ENCODE measurements at regions not wholly inside any gene's neighbourhood (a gene's known extent, or its start where the extent isn't known, plus 50 kb on each side); places are given as distances from the start of the nearest gene placed in this dataset.

DNA sequence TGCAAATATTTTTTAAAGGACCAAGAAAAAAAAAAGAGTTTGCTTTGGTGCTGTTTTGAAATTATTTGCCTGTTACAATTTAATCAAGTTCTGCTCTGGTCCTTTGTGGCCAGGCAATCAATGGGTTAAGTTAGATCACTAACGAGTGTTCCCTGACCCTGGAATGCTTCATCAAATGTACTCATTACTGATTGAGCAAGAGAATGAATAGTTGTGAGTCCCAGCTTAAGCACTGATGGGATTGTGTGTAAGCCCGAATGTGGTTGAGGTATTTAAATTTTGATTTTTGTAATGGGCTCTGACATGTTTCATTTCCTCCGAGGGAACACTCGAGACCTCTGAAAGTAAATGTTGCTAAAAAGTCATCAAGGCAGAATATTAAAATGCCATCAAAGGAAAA is 699.1 kb downstream of the MCTP2 start:
- DNase-seq: no peak
- intact Hi-C loops (cut with DNase I): no loop called here

DNA sequence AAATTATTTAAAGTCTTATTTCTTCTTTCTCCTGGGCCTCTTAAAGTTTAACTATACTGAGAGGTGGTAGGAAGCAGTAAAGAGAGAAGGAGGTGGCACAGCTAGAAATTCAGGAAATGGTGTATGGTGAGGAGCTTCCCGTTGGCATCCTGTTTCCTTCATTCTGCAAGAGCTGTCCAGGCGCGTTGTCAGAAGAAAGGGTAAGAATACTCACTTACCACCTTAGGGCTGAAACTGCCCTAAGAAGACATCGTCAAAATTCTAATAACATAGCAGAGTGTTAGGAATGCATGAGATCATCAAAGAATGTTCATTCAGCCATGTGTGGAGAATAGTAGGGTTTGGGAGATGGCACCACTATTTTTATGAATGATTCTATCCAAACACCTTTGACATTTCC is 699.6 kb downstream of the MCTP2 start:
- no peak for DNase-seq
- intact Hi-C loops (cut with DNase I): no loop called here

DNA sequence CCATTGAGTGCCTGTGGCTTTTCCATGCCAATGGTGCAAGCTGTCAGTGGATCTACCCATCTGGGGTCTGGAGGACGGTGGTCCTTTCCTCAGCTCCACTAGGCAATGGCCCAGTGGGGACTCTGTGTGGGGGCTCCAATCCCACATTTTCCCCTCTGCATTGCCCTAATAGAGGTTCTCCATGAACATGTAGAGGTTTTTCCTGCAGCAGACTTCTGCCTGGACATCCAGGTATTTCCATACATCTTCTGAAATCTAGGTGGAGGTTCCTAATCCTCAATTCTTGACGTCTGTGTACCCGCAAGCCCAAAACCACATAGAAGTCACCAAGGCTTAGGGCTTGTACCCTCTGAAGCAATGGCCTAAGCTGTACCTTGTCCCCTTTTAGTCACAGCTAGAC is 703.1 kb downstream of the MCTP2 start:
- intact Hi-C loops (cut with DNase I): no loop called here
- DNase-seq: no peak

DNA sequence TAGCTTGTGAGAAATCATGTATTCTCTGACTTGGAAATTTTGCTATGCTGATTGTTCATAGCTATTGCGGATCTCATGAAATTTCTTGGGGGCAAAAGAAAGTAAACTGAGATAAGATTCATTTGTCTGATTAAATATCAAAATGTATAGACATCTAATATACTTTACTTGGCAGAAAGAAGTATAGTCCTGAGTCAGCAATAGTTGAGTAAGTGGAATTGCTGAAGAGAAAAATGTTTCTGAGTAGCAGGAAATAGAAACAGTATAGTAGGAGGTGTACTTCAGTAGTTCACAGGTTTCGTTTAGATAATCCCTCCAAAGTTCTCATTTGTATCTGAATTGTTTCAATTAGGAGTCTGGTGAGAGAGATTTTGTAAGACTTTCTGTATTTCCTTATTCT is 705.9 kb downstream of the MCTP2 start:
- intact Hi-C loops (cut with DNase I): no loop called here
- DNase-seq: no peak

DNA sequence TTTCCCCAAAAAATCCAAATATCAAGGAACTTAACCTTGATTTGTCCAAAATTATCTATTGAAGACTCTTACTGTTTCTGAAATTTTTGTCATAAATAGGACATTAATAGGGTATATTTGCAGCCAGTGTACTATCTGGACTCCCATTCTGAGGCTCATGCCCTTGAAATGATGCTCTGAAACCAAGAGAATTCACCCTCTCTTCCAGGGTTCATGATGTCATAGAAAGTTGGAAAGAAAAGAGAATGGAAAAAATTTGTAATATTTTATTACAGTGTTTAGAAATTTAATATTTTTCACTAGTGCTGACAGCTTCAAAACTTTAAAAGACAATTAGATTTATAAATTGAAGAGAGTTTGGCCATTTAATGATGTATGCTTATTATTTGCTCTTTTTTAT is 712.5 kb downstream of the MCTP2 start:
- intact Hi-C loops (cut with DNase I): no loop called here
- no peak for DNase-seq

DNA sequence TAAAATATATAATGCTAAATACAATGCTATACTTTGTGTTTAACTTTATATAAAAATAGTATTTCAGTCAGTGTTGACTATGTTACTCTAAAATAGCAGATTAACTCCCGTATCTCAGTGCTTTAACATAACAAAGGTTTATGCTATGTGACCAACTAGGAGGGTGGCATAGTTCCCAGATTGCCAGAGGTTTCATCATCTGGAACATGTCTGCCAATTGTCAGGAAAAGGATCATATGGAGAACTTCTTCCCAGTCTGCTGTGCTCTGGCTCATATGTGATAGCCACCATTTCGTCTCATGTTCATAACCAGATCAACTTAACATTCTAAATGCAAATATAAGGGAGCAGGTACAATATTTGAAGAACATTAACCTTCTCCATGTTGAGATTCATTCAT is 720.2 kb downstream of the MCTP2 start:
- intact Hi-C loops (cut with DNase I): loop anchor here (10.0 kb wide), 1 partner anchor 63 kb away; no protein-coding TSS in a partner anchor
- DNase-seq: no peak

DNA sequence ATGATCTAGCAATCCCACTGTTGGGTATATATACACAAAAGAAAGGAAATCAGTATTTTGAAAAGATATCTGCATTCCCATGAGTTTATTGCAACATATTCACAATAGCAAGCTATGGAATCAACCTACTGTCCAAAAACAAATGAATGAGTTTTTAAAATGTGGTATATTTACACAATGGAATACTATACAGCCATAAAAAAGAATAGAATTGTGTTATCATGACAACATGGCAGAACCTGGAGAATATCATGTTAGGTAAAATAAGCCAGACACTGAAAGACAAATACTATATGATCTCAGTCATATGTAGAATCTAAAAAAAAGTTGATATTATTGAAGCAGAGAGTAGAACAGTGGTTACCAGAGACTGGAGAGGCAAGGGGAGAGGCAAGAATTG is 732.6 kb downstream of the MCTP2 start:
- DNase-seq: no peak
- intact Hi-C loops (cut with DNase I): no loop called here

DNA sequence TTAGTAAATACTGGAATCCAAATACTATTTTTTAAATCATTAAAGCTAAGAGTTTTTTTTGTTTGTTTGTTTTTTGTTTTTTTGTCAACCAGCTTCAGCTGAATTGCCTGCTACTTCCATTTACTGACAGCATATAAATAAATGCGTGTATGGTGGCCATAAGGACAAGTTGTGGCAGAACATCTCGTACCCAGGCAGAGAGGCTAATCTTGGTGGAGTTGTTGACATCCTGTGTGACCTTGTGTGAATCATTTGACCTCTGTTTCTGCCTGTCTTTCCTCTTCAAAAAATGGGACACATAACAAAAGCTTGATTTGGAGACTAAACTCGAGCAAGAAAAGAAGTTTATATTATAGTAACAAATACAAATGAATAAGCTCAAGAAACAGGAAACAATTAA is 734.2 kb downstream of the MCTP2 start:
- intact Hi-C loops (cut with DNase I): no loop called here
- no peak for DNase-seq

DNA sequence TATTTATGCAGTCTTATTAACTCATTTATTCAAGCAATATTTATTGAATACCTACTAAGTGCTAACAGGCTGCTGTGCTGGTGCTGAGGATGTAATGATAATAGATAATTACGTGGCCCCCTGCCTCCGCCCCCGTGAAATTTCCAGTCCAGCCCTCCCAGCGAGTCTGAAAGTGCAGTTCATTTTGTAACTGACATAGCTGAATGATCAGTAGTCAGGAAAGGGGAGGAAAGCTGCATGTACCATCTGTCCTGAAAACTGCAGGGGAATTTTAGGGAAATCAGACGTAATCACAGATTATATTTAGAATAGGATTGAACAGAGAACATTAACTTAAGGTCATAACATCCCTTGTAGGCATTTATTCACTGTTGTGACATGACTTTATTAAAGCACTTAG is 736.8 kb downstream of the MCTP2 start:
- intact Hi-C loops (cut with DNase I): no loop called here
- no peak for DNase-seq

DNA sequence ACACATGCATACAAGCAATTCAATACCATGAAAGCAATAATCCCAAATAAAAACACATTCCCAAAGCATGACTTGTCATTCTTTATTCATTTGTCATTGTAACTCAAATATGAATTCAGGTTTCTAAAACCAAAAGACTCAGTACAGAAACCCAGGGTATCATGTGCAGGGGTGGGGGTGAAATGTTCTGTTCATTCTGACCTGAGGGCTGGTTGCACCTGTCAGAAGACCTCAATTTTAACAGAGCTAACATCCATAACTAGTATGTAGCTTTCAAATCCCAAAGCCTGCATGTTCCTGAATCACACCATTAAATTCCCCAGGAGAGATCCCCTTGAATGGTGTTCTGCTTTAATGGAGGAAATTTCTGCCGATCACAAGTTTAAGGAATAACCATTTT is 738.7 kb downstream of the MCTP2 start:
- intact Hi-C loops (cut with DNase I): no loop called here
- DNase-seq: no peak

DNA sequence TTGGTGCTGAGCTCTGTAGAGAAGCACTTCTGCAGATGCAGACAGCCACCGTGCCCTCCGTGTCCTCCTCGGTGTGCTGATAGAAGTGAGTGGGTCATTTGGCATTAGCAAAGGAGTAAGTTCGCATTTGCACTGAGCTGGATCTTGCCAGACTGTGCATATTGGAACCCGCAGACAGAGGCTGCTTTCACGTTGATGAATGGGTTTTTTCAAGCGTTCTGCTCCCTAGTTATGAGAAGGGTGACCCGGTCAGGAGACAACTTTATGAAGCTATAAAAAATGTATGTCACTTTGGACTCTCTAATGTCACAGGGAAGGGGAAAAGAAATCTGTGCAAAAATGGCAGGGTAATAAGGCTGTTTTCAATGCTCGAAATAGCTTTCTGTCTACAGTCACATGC is 739.4 kb downstream of the MCTP2 start:
- no peak for DNase-seq
- intact Hi-C loops (cut with DNase I): no loop called here

DNA sequence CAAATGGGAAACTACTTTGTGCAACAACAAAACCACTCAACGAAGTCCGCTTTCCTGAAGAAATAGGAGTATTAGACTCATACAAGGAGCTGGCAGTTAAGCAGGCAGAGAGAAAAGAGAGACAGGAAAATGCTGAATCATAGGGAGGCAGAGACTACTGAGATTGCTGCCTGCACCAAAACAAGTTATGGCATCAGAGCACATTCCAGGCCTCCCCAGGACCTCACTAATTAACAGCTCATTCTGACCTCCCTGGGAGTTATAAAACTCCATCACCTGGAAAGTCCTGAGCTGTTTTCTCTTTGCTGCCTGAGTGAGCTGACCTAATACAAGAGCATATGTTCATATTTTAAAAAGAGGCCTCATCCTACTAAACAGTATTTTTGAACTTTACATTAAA is 741.0 kb downstream of the MCTP2 start:
- intact Hi-C loops (cut with DNase I): no loop called here
- DNase-seq: no peak

DNA sequence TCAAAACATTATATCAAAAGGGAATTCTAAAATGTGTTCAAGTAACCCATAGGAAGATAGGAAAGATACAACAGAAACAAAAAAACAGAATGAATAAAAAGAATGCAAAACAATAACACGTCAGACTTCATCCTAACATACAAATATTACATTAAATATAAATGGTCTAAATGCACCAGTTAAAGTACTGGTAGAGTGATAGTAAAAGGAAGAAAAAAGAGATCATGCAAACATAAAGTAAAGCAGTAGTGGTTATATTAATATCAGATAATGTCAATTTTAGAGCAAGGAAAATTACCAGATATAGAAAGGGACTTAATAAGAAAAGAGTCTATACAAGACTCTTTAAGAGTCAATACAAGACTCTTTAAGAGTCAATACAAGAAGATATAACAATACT is 755.7 kb downstream of the MCTP2 start:
- intact Hi-C loops (cut with DNase I): no loop called here
- DNase-seq: no peak

DNA sequence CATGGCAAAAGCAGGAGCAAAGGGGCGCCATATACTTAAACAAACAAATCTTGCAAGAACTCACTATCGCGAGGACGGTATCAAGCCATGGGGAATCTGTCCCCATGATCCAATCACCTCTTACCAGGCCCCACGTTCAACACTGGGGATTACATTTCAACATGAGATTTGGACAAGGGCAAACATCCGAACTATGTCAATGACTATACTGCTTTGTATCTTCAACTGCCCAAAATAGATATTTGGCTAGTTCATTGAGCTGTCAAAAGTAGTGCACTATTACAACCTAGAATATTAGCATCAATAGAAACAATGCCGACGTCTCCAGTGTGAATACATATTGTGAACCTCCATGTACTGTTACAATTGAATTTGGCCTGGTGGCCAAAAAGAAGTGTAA is 760.4 kb downstream of the MCTP2 start:
- intact Hi-C loops (cut with DNase I): no loop called here
- DNase-seq: no peak

DNA sequence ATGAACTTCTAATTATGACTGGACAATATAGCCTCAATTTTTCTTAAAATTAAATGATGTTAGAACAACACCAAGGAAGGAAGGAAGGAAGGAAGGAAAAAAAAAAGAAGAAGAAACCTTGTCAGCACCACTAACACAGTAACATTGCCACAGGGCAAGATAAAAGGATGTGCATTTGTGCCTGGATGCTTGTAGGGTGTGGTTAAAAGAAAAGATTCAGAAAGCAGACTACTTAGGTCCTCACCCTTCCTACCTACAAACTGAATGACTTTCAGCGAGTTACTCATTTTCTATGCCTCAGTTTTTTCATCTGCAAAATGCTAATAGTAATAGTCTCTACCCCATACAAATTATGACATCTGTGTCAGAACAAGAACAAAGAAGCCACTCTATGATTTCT is 778.3 kb downstream of the MCTP2 start:
- intact Hi-C loops (cut with DNase I): loop anchor here (10.0 kb wide), 1 partner anchor 55 kb away; no protein-coding TSS in a partner anchor
- DNase-seq: no peak

DNA sequence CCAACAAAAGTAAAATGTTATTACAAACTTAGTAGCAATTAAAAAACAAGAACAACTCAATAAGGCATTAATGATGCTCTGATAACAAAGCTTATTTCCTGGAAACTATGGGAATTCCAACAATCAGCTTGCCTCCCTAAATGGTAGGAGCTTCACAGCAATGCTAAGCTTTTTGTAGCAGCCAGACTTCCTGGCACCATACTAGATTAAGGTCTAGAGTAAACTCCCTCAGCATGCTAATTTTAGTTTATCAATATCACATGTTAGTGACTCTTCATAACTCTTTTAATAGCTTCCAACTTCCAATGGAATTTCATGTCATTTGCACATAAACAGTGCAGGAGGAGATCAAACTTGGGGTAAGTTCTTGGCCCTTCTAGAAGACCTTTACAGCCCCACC is 782.0 kb downstream of the MCTP2 start:
- intact Hi-C loops (cut with DNase I): loop anchor here (10.0 kb wide), 1 partner anchor 59 kb away; no protein-coding TSS in a partner anchor
- no peak for DNase-seq

DNA sequence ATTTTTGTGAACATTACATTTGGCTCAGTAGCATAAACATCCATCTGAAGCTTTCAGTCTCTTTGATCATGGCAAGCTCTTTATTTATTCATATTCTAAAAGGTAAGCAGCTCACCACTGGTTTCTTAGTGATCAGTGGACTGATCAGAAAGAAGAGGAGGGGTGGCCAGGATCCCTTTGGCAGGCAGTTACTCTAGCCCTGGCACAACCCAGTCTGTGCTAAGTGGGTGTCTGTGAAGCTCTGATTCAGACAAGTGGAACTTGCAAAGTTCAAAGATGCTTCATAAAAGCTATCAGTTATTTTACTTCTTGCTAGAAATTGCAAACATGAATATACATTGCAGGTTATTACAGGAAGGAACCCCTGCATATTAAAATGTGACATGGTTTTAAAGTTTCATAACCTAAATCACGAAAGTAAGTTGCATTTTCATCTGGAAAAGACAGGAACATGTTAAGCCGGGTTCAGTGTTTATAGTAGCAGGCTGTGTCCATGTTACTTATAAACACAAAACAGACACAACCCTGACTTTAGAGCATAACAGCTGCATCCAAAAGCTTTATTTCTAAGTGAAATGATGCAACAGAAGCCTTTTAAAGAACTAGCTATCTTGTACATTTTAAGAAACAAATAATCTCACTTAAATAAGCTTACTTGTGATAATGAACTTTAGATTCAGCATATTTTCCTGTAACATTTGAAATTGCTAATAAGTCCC is 785.3 kb downstream of the MCTP2 start:
- intact Hi-C loops (cut with DNase I): loop anchor here (10.0 kb wide), 1 partner anchor 62 kb away; no protein-coding TSS in a partner anchor
- DNase-seq: no peak

DNA sequence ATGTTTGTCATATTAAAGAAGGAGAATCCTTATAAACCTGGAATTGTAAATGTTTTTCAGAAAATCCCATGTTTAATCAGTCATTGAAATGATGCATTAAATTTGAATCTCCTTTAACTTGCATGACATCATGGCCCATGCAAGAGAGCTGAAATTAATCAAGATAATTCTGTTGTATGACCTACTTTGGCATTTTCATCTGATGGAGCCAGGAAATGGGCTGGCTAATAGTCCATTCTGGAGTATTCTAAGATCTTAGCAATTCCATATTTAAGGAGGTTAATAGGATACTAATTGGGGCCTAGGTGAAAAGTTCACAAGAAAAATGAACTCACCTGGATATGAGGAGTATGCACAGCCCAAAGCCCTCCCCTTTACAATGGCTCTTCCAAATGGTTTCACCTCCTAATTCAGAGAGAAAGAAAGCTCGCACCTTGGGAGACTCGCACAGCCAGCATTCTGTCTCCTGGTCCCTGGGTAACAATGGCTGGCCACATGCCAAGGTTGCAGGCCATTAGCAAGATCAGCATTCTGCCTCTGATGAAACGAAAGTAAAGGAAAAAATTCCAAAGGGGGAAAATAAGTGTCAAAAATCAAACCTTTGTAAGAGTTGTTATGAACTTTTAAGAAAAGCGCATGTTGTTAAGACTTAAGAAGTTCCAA is 786.4 kb downstream of the MCTP2 start:
- DNase-seq: peak in 31 of 42 donors; percentile 2 to 62 (median 24)

DNA sequence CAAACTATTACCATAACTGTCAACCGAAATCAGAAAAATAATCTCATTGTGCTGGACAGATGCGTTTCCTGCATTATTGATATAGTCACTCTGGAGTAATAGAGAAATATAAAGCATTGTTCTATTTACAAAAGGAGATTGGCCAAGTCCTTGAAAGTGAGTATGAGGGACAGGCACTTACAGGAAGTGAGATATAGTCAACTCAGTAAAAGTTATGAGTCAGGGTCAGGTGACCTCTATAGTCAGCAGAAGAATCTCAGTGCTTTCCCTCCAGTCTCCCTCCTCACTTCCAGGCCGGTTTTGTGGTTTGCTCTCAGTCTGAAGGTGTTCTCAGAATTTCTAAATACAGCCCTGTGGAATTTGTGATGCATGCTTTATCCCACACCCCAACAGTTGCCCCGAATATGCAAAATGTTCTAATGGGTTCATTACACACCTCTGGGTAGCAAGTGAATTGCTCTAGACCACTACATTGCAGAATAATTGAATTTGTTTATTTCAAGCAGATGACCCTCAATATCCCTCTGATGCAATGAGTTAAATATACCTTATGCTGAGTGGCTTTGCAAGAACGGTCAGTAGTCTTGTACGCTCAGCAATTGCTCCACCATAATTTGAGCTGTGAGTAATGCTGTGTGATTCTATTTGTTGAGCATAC is 787.7 kb downstream of the MCTP2 start:
- intact Hi-C loops (cut with DNase I): loop anchor here (10.0 kb wide), 1 partner anchor 64 kb away; no protein-coding TSS in a partner anchor

More for the DNA sequence above, 786.4 kb downstream of the MCTP2 start:
- intact Hi-C loops (cut with DNase I): loop anchor here (10.0 kb wide), 1 partner anchor 63 kb away; no protein-coding TSS in a partner anchor

DNA sequence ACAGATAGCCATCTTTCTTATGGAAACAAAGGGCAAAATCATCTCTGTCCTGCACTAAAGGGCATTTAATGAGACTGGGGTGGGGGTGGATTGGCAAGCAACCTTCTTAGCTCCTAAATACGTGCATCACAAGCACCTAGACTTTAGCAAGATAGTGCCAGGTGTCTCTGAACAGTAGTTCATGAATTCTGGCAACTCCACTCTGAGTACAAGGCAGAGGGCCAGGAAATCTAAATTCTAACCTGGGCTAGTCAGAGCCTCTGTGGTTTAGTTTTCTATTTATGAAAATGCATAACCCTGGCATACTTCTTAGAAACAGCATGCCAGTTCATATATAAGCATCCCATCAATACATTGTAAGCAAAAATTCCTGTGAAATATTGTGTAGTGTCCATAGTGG is 788.5 kb downstream of the MCTP2 start:
- no peak for DNase-seq
- intact Hi-C loops (cut with DNase I): loop anchor here (10.0 kb wide), 1 partner anchor 65 kb away; no protein-coding TSS in a partner anchor

More for the DNA sequence above, 787.7 kb downstream of the MCTP2 start:
- DNase-seq: no peak

All from head of caudate nucleus (tissue), 42 donors.